Breast epithelium (tissue), 3 donors: ENCODE measurements at regions not wholly inside any gene's neighbourhood (a gene's known extent, or its start where the extent isn't known, plus 50 kb on each side); places are given as distances from the start of the nearest gene placed in this dataset.

Experiments
- CTCF ChIP-seq, 3 donors: fragments of 450-650 bp; IDR thresholded peaks; one replicate each; pipeline ENCODE4 v1.5.1; 2016 to 2017; ENCODE audit warnings: antibody characterized with exemption in 3 of 3, mild to moderate bottlenecking in 3 of 3, moderate library complexity in 3 of 3
- POLR2A ChIP-seq: fragments of 450-650 bp; IDR thresholded peaks from one replicate; pipeline ENCODE4 v1.6.1; 2016; ENCODE audit warnings: antibody characterized with exemption, mild to moderate bottlenecking, moderate library complexity
- POLR2AphosphoS5 ChIP-seq, 3 donors: sonication (generic); formaldehyde crosslinking; IDR thresholded peaks; one replicate each; pipeline ENCODE4 v1.6.1; 2017; ENCODE audit warnings: antibody characterized with exemption in 3 of 3

- TF ChIP-seq CTCF (IDR thresholded peaks at IDR 0.05) (no peak), POLR2AphosphoS5 (IDR thresholded peaks at IDR 0.05) (no peak), POLR2A (no peak)
These were observed 885.6 kb upstream of the VRK2 start for GRCh38 chr2:57160976-57161375.
